HEK293T (cell line): ENCODE measurements at regions not wholly inside any gene's neighbourhood (a gene's known extent, or its start where the extent isn't known, plus 50 kb on each side); places are given as distances from the start of the nearest gene placed in this dataset.

ENCODE experiments used
- CTCF ChIA-PET: fragments of 350-600 bp; formaldehyde crosslinking; extraction: SDS; loops from one replicate; lab custom pipeline; 2021; ENCODE audit warnings: antibody characterized with exemption, inconsistent platforms; lab: Yijun Ruan, JAX
- POLR2A ChIA-PET: fragments of 350-600 bp; formaldehyde crosslinking; extraction: SDS; loops from one replicate; lab custom pipeline; 2020; ENCODE audit warnings: antibody characterized with exemption, inconsistent platforms; lab: Yijun Ruan, JAX
- DNase-seq: peaks from one replicate; pipeline ENCODE4 v3.0.0; 2012; ENCODE audit warnings: mixed read lengths; ENCODE audit errors: extremely low spot score
- ARNT ChIP-seq: fragments of 450-650 bp; IDR thresholded peaks from 2 replicates; pipeline ENCODE4 v1.6.1; 2017; ENCODE audit warnings: mild to moderate bottlenecking
- BHLHE40 ChIP-seq: fragments of 450-650 bp; IDR thresholded peaks from 2 replicates; pipeline ENCODE4 v1.6.1; 2016; ENCODE audit warnings: mild to moderate bottlenecking, moderate library complexity, borderline replicate concordance
- CTBP1 ChIP-seq: fragments of 450-650 bp; IDR thresholded peaks from 2 replicates; pipeline ENCODE4 v1.6.1; 2016; ENCODE audit warnings: borderline replicate concordance
- ELF4 ChIP-seq: fragments of 450-650 bp; IDR thresholded peaks from 2 replicates; pipeline ENCODE4 v1.6.1; 2017; ENCODE audit warnings: antibody characterized with exemption
- FOXA1 ChIP-seq: fragments of 450-650 bp; IDR thresholded peaks from 2 replicates; pipeline ENCODE4 v1.6.1; 2016; ENCODE audit warnings: mild to moderate bottlenecking
- FOXK2 ChIP-seq: fragments of 450-650 bp; IDR thresholded peaks from 2 replicates; pipeline ENCODE4 v1.6.1; 2016; ENCODE audit warnings: mild to moderate bottlenecking
- FOXM1 ChIP-seq: fragments of 450-650 bp; IDR thresholded peaks from 2 replicates; pipeline ENCODE4 v1.6.1; 2017; ENCODE audit warnings: mild to moderate bottlenecking, borderline replicate concordance
- HDGF ChIP-seq: fragments of 450-650 bp; IDR thresholded peaks from 2 replicates; pipeline ENCODE4 v1.6.1; 2017; ENCODE audit warnings: antibody characterized with exemption, borderline replicate concordance
- L3MBTL2 ChIP-seq: fragments of 450-650 bp; conservative IDR thresholded peaks from 2 replicates; pipeline ENCODE4 v1.6.1; 2016; ENCODE audit warnings: mild to moderate bottlenecking
- LEF1 ChIP-seq: fragments of 450-650 bp; IDR thresholded peaks from 2 replicates; pipeline ENCODE4 v1.6.1; 2017; ENCODE audit warnings: mild to moderate bottlenecking, borderline replicate concordance
- NFRKB ChIP-seq: fragments of 450-650 bp; IDR thresholded peaks from 2 replicates; pipeline ENCODE4 v1.6.1; 2016; ENCODE audit warnings: mild to moderate bottlenecking, moderate library complexity
- PKNOX1 ChIP-seq: fragments of 450-650 bp; IDR thresholded peaks from 2 replicates; pipeline ENCODE4 v1.6.1; 2016
- SP1 ChIP-seq: fragments of 450-650 bp; IDR thresholded peaks from 2 replicates; pipeline ENCODE4 v1.6.1; 2017
- SUZ12 ChIP-seq: fragments of 450-650 bp; IDR thresholded peaks from 2 replicates; pipeline ENCODE4 v1.6.1; 2016; ENCODE audit warnings: mild to moderate bottlenecking
- TARDBP ChIP-seq: fragments of 450-650 bp; IDR thresholded peaks from 2 replicates; pipeline ENCODE4 v1.6.1; 2016
- ZNF384 ChIP-seq: fragments of 450-650 bp; IDR thresholded peaks from 2 replicates; pipeline ENCODE4 v1.6.1; 2016

- CTCF ChIA-PET: no interaction called here
- TF ChIP-seq ARNT (no peak), SP1 (no peak), CTBP1 (no peak), PKNOX1 (no peak), TARDBP (no peak), FOXK2 (no peak), ZNF384 (no peak), FOXA1 (no peak), SUZ12 (no peak), BHLHE40 (no peak), FOXM1 (no peak), ELF4 (no peak), HDGF (no peak)
- no peak for DNase-seq
- POLR2A ChIA-PET: no interaction called here
Observed at GRCh38 chr14:97287956-97288355, 490.8 kb downstream of the VRK1 start.

- no peak for DNase-seq
- TF ChIP-seq L3MBTL2 (no peak), NFRKB (no peak), FOXM1 (no peak), FOXK2 (no peak), HDGF (no peak), LEF1 (no peak)
- CTCF ChIA-PET: no interaction called here
- POLR2A ChIA-PET: no interaction called here
Observed at GRCh38 chr14:97290065-97290464, 492.9 kb downstream of the VRK1 start.

- CTCF ChIA-PET: no interaction called here
- DNase-seq: no peak
- TF ChIP-seq BHLHE40: no peak
- POLR2A ChIA-PET: no interaction called here
Observed at GRCh38 chr14:97290977-97291376, 493.8 kb downstream of the VRK1 start.

GRCh38 chr14:97293659-97294058 lies 496.5 kb downstream of the VRK1 start:
- TF ChIP-seq NFRKB: no peak
- no peak for TF ChIP-seq FOXA1
- no peak for TF ChIP-seq FOXK2
- ChIA-PET POLR2A (no interaction called here), CTCF (no interaction called here)
- DNase-seq: no peak

- no peak for TF ChIP-seq CTBP1
- TF ChIP-seq BHLHE40: no peak
- no peak for TF ChIP-seq FOXA1
- TF ChIP-seq SUZ12: no peak
- TF ChIP-seq ZNF384: no peak
- TF ChIP-seq SP1: no peak
- no peak for TF ChIP-seq ELF4
- TF ChIP-seq L3MBTL2: no peak
- TF ChIP-seq ARNT: no peak
- no peak for DNase-seq
- POLR2A ChIA-PET: no interaction called here
- CTCF ChIA-PET: no interaction called here
Observed at GRCh38 chr14:97295108-97295710, 498.0 kb downstream of the VRK1 start.

- no peak for DNase-seq
- ChIA-PET CTCF (no interaction called here), POLR2A (no interaction called here)
- TF ChIP-seq SUZ12: no peak
- no peak for TF ChIP-seq CTBP1
- TF ChIP-seq FOXK2: no peak
- TF ChIP-seq FOXA1: no peak
- TF ChIP-seq SP1: no peak
- TF ChIP-seq ARNT: no peak
- TF ChIP-seq ELF4: no peak
- no peak for TF ChIP-seq BHLHE40
- no peak for TF ChIP-seq TARDBP
Observed at GRCh38 chr14:97296176-97296575, 499.0 kb downstream of the VRK1 start.

- TF ChIP-seq PKNOX1: no peak
- TF ChIP-seq L3MBTL2: no peak
- TF ChIP-seq NFRKB: no peak
- no peak for TF ChIP-seq ZNF384
- no peak for TF ChIP-seq ELF4
- no peak for TF ChIP-seq FOXA1
- no peak for DNase-seq
- CTCF ChIA-PET: interaction anchor here (0.6 to 0.8 kb wide), 2 partner anchors 34 to 121 kb away, joined by 4 to 7 read pairs; no protein-coding TSS in a partner anchor
- POLR2A ChIA-PET: no interaction called here
Observed at GRCh38 chr14:97297100-97297499, 499.9 kb downstream of the VRK1 start.

GRCh38 chr14:97298331-97298730 lies 501.1 kb downstream of the VRK1 start:
- peak; percentile 50 for DNase-seq
- POLR2A ChIA-PET: no interaction called here
- CTCF ChIA-PET: no interaction called here
- TF ChIP-seq PKNOX1 (no peak), ZNF384 (no peak), BHLHE40 (no peak), ELF4 (no peak), SUZ12 (no peak)
